HG03280 (cell line): ENCODE measurements at regions not wholly inside any gene's neighbourhood (a gene's known extent, or its start where the extent isn't known, plus 50 kb on each side); places are given as distances from the start of the nearest gene placed in this dataset.

ENCODE experiments used
- ATAC-seq: cut with Tn5 transposase; IDR thresholded peaks from one replicate; pipeline ENCODE4 v1.9.1; 2021; ENCODE audit warnings: mild to moderate bottlenecking, moderate library complexity; ENCODE audit not compliant: unreplicated experiment

GRCh38 chr10:31262672-31263071, 56.3 kb upstream of the ZEB1 start:
- ATAC-seq, result no peak

DNA sequence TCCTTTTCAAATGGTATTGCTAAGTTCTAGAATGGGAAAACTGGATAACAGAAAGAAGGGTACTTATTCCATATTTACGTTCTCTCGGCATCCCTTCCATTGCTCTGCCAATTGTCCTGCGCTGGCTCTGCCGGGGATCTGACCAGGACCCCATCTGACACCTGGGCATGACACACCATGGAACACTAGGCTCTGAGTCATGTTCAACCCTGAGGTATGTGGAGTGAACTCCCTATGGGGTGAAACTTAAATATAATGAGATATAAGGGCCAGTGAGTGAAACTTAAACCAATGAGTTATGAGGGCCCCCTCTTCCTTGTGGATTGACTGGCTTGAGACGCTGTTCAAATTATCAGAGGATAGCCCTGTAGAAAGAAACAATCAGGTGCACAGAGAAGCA, 55.1 kb upstream of the ZEB1 start:
- no peak for ATAC-seq

GRCh38 chr10:31268444-31269303, 50.3 kb upstream of the ZEB1 start:
- ATAC-seq, result no peak
